Upper lobe of right lung (tissue), 1 donor: ENCODE measurements at regions not wholly inside any gene's neighbourhood (a gene's known extent, or its start where the extent isn't known, plus 50 kb on each side); places are given as distances from the start of the nearest gene placed in this dataset.
"Not testable (repeated sequence)": the region's sequence is repeated elsewhere in the genome, so short reads cannot be mapped to it uniquely, and the experiment has no call there.

Experiments
- ATAC-seq: fragments of 200-7000 bp; cut with Tn5 transposase; one replicate; pipeline ENCODE4 v1.9.1; 2020; ENCODE audit warnings: mild to moderate bottlenecking, moderate library complexity
- DNase-seq: peaks from one replicate; pipeline ENCODE4 v3.0.0-alpha.2; 2020
- H3K27ac ChIP-seq: fragments of 200-600 bp; one replicate; pipeline ENCODE4 v1.8.0; 2022
- H3K27me3 ChIP-seq: fragments of 200-600 bp; one replicate; pipeline ENCODE4 v1.8.0; 2022; ENCODE audit warnings: mild to moderate bottlenecking
- H3K36me3 ChIP-seq: fragments of 200-600 bp; one replicate; pipeline ENCODE4 v1.8.0; 2022
- H3K4me1 ChIP-seq: fragments of 200-600 bp; one replicate; pipeline ENCODE4 v1.8.0; 2022
- H3K4me3 ChIP-seq: fragments of 200-600 bp; one replicate; pipeline ENCODE4 v1.8.0; 2022; ENCODE audit warnings: mild to moderate bottlenecking
- H3K9me3 ChIP-seq: fragments of 200-600 bp; one replicate; pipeline ENCODE4 v1.8.0; 2022
- intact Hi-C: fragments of 100-400 bp; cut with DNase I; formaldehyde crosslinking; loops from one replicate; pipeline ENCODE4 v1.11.0; 2022
- TF ChIP-seq, protein P1 (sequence below): fragments of 200-600 bp; IDR thresholded peaks from one replicate; pipeline ENCODE4 v1.8.0; 2022; ENCODE audit warnings: antibody characterized with exemption
- donor health status: DM: no; HTN: yes; CAD: no; lungs with severe emphysema.

- no peak for DNase-seq
- TF ChIP-seq, protein P1, sequence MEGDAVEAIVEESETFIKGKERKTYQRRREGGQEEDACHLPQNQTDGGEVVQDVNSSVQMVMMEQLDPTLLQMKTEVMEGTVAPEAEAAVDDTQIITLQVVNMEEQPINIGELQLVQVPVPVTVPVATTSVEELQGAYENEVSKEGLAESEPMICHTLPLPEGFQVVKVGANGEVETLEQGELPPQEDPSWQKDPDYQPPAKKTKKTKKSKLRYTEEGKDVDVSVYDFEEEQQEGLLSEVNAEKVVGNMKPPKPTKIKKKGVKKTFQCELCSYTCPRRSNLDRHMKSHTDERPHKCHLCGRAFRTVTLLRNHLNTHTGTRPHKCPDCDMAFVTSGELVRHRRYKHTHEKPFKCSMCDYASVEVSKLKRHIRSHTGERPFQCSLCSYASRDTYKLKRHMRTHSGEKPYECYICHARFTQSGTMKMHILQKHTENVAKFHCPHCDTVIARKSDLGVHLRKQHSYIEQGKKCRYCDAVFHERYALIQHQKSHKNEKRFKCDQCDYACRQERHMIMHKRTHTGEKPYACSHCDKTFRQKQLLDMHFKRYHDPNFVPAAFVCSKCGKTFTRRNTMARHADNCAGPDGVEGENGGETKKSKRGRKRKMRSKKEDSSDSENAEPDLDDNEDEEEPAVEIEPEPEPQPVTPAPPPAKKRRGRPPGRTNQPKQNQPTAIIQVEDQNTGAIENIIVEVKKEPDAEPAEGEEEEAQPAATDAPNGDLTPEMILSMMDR: no peak
- Histone ChIP-seq H3K27me3 (no peaks in the 10 kb centered on the region), H3K9me3 (no peaks in the 10 kb centered on the region), H3K36me3 (no peaks in the 10 kb centered on the region), H3K27ac (no peak overlapping the region), H3K4me3 (no peak overlapping the region), H3K4me1 (no peaks in the 10 kb centered on the region)
- intact Hi-C loops: no loop called here
- ATAC-seq: no peak
Observed at GRCh38 chr3:165954171-165954570, 116.9 kb upstream of the BCHE start.

- intact Hi-C loops: no loop called here
- no peak for DNase-seq
- H3K9me3 ChIP-seq: no peaks in the 10 kb centered on the region
- no peaks in the 10 kb centered on the region for H3K4me1 ChIP-seq
- no peaks in the 10 kb centered on the region for H3K36me3 ChIP-seq
- no peak overlapping the region for H3K27ac ChIP-seq
- no peak overlapping the region for H3K4me3 ChIP-seq
- ATAC-seq: no peak
- no peaks in the 10 kb centered on the region for H3K27me3 ChIP-seq
- TF ChIP-seq, protein P1: no peak
Observed at GRCh38 chr3:165946360-165946759, 109.1 kb upstream of the BCHE start.

DNA sequence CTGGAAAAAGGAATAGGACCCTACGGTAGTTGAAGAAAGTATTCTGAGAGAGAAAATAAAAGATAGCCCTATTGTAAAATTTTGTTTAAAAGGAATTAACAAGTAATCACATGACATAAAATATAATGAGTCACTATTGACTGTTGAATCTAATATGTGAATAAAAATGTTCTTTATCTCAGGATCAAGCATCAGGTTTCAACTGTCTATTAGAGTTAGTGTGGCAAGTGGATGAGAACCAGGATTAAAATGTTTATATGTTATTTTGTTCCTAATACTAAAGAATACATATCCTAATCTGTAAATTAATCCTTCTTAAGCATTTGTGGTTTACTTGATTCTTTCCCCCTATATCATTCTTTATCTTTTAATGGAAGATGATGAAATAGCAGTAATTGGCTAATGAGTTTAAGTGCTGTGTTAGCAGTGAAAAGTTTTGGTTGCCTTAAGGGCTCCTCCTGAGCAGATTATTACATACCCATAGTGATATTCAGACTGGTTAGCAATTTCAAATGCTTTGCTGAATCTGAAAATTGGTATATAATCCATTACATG lies 101.8 kb upstream of the BCHE start:
- H3K9me3 ChIP-seq: no peaks in the 10 kb centered on the region
- ATAC-seq: no peak
- no peaks in the 10 kb centered on the region for H3K27me3 ChIP-seq
- H3K27ac ChIP-seq: no peak overlapping the region
- intact Hi-C loops: no loop called here
- H3K4me3 ChIP-seq: no peak overlapping the region
- TF ChIP-seq, protein P1: no peak
- no peaks in the 10 kb centered on the region for H3K36me3 ChIP-seq
- DNase-seq: no peak
- no peaks in the 10 kb centered on the region for H3K4me1 ChIP-seq

DNA sequence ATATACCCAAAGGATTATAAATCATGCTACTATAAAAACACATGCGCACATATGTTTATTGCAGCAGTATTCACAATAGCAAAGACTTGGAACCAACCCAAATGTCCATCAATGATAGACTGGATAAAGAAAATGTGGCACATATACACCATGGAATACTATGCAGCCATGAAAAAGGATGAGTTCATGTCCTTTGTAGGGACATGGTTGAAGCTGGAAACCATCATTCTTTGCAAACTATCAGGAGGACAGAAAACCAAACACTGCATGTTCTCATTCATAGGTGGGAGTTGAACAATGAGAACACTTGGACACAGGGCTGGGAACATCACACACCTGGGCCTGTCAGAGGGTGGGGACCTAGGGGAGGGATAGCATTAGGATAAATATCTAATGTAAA lies 98.9 kb upstream of the BCHE start:
- DNase-seq, intact Hi-C loops, H3K27me3 ChIP-seq, H3K4me3 ChIP-seq, H3K36me3 ChIP-seq, H3K4me1 ChIP-seq, ATAC-seq, H3K27ac ChIP-seq, H3K9me3 ChIP-seq: not testable (repeated sequence)

DNA sequence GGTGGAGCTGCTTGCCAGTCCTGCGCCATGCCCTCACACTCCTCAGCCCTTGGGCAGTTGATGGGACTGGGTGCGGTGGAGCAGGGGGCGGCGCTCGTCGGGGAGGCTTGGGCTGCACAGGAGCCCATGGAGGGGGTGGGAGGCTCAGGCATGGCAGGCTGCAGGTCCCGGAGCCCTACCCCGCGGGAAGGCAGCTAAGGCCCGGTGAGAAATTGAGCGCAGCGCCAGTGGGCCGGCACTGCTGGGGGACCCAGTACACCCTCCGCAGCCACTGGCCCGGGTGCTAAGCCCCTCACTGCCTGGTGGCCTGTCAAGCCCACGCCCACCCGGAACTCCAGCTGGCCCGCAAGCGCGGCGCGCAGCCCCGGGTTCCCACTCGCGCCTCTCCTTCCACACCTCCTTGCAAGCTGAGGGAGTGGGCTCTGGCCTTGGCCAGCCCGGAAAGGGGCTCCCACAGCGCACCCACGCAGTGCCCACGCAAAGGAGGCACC lies 87.1 kb upstream of the BCHE start:
- H3K27me3 ChIP-seq, H3K4me3 ChIP-seq, H3K36me3 ChIP-seq, intact Hi-C loops, H3K4me1 ChIP-seq, H3K9me3 ChIP-seq, H3K27ac ChIP-seq, DNase-seq, ATAC-seq: not testable (repeated sequence)

GRCh38 chr3:165920984-165921383 lies 83.8 kb upstream of the BCHE start:
- TF ChIP-seq, protein P1: no peak

DNA sequence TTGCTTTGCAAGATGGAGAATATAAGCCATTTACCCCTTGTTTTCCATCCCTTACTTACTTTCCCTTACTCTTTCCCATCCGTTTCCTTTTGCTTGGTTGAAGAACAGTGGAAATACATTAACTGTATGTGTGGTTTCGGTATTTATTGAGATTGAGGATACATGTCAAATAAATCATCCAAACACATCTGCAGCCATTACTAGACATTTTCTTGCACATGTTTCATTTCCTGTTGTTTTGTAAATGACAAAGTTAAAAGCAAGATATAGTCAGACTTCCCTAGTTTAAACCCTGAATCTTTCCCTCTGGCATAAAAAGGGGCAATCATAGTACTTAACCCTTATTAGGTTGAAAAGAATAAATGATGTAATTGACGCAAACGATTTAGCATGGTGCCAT lies 82.1 kb upstream of the BCHE start:
- TF ChIP-seq, protein P1: no peak
- no peaks in the 10 kb centered on the region for H3K36me3 ChIP-seq
- intact Hi-C loops: no loop called here
- no peaks in the 10 kb centered on the region for H3K9me3 ChIP-seq
- H3K27me3 ChIP-seq: no peaks in the 10 kb centered on the region
- DNase-seq (no peak), ATAC-seq (no peak)
- H3K4me3 ChIP-seq: no peak overlapping the region
- H3K27ac ChIP-seq: no peak overlapping the region
- H3K4me1 ChIP-seq: no peaks in the 10 kb centered on the region

More at GRCh38 chr3:165920984-165921383, 83.8 kb upstream of the BCHE start:
- Histone ChIP-seq H3K27me3 (no peaks in the 10 kb centered on the region), H3K27ac (no peak overlapping the region), H3K9me3 (no peaks in the 10 kb centered on the region), H3K4me3 (no peak overlapping the region), H3K4me1 (no peaks in the 10 kb centered on the region), H3K36me3 (no peaks in the 10 kb centered on the region)
- intact Hi-C loops: no loop called here
- DNase-seq (no peak), ATAC-seq (no peak)
